Islet precursor cell (in vitro differentiated cells): ENCODE measurements at regions not wholly inside any gene's neighbourhood (a gene's known extent, or its start where the extent isn't known, plus 50 kb on each side); places are given as distances from the start of the nearest gene placed in this dataset.
"Not testable (repeated sequence)": the region's sequence is repeated elsewhere in the genome, so short reads cannot be mapped to it uniquely, and the experiment has no call there.

Experiments
- DNase-seq: peaks from one replicate; pipeline ENCODE4 v3.0.0-alpha.2; 2018

DNA sequence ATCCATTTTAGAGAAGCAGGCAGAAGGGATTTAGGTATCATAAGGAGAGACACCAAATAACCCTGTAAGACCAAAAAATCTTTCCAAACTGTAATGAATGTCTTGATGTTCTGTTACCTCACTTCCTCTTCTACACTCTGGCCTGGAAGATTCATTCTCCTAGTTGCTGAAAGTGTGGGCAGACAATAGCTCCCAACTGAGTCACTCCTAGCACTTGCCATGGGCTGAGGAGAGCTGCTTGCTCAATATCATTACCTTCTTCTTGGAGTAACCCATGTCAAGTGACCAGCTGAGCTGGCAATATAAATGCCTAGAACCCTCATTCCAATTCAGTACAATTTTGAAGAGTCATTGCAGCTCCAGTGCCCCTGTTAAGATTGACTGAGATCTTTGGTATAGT lies 1985.5 kb upstream of the CDH6 start:
- peak; percentile 53 for DNase-seq

DNA sequence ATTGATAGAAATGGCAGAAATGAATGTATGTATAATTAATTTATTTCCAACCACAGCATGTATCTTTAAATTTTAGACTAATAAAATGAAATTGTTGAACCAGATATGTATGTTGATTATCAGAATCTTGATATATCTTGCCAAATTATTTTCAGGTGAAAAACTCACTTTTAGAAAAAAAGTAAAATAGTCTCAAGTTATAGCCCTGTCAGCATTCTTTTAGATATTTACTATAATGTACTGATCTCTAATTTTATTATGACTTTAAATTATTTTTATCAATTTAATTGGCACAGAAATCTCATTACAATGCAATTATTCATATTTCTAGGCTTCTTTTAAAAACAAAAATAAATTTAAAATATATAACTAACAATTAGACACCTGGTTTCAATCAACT lies 1990.4 kb upstream of the CDH6 start:
- no peak for DNase-seq

DNA sequence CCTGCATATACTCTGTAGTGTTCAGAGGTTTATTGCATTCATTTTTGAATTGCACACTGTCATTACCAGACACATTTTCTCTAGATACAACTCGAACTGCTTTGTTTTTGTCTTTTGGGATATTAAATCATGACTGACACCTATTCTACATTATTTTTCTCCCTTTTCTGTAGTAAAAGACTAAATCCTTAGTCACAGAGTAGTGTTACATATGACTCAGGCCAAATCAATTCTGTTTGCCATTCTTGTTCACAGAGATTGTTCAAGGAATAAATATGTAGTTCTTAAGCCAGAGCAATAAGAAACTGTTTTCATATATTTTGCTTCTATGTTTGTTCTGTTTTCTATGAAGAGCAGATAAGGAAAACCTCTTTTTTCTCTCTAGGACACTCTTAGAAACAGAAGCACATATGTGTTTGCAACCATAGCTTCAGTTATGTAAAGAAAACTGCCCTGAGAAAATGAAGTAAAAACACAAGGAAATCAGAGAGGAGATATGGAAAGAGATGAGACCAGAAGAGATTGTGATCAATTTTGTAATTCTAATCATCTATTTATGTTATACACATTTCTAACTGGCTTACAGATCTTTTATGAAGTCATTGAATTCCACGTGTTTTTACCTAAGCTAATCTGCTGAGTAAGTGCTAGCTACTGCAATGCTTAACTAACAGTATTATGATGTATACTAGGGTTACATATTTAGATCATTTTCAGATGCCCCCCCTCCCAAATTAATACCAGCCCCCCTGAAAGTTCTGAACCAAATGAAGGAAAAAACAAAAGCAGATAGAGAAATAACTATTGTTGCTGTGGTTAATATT lies 1995.6 kb upstream of the CDH6 start:
- no peak for DNase-seq

DNA sequence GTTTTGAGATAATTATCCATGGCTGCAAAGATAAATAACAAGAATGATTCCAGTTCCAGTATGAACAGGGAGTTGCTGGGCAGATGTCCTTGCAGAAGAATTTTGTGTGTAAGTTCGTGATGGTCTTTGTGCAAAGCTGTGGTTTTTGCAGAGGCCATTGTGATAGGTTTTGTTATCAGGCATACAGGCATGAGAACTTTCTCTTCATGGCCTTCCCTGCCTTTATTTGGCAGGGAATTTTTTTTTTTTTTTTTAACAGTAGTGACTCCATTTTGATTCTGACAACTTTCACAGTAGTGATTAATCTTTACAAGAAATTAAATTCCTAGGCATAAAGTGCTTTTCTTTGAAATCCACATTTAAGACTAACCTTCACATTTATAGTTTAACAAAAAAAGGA lies 1999.5 kb upstream of the CDH6 start:
- no peak for DNase-seq

DNA sequence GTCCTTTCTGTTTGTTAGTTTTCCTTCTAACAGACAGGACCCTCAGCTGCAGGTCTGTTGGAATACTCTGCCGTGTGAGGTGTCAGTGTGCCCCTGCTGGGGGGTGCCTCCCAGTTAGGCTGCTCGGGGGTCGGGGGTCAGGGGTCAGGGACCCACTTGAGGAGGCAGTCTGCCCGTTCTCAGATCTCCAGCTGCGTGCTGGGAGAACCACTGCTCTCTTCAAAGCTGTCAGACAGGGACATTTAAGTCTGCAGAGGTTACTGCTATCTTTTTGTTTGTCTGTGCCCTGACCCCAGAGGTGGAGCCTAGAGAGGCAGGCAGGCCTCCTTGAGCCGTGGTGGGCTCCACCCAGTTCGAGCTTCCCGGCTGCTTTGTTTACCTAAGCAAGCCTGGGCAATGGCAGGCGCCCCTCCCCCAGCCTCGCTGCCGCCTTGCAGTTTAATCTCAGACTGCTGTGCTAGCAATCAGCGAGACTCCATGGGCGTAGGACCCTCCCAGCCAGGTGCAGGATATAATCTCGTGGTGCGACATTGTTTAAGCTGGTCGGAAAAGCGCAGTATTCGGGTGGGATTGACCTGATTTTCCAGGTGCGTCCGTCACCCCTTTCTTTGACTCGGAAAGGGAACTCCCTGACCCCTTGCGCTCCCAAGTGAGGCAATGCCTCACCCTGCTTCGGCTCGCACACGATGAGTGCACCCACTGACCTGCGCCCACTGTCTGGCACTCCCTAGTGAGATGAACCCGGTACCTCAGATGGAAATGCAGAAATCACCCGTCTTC lies 2002.0 kb upstream of the CDH6 start:
- DNase-seq = not testable (repeated sequence)

DNA sequence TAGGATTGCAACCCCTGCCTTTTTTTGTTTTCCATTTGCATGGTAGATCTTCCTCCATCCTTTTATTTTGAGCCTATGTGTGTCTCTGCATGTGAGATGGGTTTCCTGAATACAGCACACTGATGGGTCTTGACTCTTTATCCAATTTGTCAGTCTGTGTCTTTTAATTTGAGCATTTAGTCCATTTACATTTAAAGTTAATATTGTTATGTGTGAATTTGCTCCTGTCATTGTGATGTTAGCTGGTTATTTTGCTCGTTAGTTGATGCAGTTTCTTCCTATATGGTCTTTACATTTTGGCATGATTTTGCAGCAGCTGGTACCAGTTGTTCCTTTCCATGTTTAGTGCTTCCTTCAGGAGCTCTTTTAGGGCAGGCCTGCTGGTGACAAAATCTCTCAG lies 2003.1 kb upstream of the CDH6 start:
- DNase-seq = not testable (repeated sequence)

DNA sequence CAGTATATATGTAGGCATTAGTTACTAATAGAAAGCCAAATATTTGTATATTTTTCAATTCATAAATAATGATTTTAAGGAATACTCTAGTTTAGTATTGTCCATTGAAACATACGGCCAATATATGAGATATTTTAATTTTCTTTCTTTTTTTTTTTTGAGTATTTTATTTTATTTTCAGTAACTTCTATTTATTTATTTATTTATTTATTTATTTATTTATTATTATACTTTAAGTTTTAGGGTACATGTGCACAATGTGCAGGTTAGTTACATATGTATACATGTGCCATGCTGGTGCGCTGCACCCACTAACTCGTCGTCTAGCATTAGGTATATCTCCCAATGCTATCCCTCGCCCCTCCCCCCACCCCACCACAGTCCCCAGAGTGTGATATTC lies 2007.1 kb upstream of the CDH6 start:
- DNase-seq = not testable (repeated sequence)

DNA sequence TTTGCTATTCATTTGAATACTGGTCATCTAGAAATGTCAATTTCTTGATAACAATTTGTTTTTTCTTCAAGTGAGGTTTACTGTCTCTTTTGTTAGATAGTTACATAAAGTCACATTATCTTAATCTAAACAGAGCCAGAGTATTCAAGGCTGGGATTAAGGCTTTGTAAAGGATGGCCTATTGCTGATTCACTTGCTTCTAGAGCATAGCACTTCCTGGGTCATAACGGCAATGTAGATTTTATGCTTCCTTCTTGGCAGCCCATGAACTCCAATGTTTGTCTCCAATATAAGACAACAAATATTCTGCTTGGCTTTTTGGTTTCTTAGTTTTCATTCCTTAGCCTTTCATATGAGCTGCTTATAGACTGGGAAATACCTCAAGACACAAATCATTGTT lies 2007.9 kb upstream of the CDH6 start:
- no peak for DNase-seq

DNA sequence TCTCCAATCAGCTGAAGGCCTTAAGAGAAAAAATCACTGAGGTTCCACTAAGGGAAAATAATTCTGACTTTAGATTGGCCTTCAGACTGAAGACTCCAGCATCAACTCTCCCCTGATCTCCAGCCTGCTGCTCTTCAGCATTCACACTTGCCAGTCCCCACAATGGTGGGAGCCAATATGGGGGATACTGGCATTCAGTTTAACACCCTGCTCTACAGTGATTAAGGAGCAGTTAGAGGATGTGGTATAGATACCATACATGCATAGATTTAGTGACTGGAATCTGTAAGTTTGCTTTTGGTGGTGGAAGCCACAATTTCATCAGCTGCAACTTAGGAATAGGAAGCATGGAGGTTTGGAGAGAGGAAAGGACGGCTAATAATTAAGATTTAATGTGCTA lies 2017.7 kb upstream of the CDH6 start:
- DNase-seq = no peak

DNA sequence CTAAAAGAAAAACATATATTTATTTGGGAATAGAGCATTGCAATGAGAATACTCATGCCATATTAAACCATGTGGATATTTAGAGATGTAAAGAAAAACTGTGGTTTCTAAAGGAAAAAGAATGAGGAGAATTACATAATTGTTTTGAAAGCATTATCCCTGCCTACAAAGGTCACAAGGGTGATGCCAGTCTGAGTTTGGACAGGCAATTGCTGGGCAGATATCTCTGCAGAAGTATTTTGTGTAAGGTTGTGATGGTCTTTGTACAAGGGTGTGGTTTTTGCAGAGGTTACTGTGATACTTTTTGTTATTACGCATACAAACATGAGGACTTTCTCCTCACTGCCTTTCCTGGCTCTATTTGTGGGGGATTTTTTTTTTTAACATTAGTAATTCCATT lies 2022.9 kb upstream of the CDH6 start:
- DNase-seq = no peak

DNA sequence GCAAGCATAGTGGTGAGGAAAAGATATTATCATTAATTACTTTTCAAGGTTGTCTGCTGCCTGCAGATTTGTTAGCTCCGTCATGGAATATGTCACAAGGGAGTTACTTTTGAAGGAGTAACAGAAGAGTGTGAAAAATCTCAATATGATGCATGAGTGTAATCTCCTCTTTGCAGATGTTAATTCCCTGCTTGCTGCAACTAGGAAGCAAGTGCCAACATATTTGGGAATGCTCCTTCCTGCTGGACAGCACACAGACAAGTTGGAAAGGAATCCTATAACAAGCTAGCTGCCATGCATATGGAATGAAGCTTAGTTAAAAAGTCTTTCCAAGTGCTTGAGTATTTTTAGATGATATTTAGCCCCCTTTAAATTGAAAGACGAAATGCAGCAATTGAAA lies 2023.6 kb upstream of the CDH6 start:
- no peak for DNase-seq

DNA sequence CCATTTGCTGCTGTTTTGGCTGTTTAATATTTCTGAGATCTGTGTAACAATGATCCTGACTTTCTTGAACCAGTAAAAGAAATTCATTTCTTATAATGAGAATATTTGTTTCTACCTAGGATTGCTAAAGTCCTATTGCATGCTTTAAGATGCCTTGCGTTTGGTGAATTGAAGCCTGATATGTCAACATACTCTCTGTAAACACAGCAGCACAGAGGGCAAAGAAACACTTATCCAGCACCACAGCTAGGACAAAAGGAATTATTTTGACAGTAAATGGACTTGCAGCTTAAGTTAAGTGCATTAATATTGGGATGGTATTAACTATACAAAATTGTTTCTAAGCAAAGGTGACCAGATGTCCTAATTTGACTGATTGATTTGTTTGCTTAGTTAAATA lies 2031.2 kb upstream of the CDH6 start:
- DNase-seq = no peak

DNA sequence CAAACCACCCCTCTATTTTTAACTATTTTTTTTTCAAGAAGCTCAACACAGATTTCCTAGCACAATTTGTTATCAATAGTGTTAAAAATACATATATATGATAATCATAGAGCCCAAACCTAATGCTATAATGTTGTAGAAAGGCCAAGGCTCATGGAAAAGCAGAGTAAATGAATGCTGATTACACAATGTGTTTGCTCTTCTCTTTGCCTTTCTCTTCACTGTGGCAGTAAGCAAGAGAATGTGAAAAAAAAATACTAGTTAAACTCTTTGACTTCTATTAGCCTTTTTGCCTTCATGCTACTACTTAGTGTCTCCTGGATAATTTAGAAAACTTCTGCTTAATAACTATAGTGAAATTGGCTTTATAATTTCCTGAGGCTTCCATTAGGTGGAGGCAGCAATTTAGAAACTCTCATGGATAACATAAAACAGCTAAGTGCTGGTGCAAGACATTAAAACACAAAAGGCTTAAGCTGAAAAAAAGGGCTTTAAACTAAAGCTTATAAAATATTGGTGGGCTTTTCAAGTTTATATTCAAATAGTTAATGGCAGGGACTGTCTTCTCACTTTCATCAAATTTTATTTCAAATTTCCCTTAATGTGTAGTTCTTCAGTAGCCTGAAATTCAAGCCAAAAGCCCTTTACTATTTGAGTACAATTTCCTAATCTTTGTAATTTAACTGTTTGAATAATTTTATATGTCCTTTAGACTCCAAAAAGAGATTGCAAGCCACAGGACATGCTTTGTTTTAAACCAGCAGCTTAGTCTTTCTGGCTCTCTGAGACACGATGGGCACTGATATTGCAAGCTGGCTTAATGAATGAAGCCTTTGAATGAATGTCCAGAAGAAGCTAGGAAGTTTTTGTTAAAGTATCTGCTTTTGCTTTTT lies 2031.8 kb upstream of the CDH6 start:
- DNase-seq = no peak

DNA sequence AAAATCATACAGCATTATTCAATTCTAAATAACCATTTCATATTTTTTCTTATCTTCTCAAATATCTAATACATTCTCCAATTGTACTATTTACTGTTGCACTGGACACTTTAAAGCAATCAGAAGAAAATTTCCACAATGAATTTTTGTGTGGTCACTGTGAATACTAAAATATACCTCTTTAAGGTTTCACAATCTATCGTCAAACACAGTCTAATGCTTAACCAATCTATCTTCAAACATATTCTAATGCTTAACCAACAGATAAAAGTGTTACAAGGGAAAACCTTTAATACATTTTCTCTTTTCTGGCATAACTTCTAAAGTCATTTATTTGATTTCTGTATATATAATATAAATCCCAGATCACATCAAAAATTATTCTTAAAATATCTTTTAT lies 2035.5 kb upstream of the CDH6 start:
- no peak for DNase-seq

DNA sequence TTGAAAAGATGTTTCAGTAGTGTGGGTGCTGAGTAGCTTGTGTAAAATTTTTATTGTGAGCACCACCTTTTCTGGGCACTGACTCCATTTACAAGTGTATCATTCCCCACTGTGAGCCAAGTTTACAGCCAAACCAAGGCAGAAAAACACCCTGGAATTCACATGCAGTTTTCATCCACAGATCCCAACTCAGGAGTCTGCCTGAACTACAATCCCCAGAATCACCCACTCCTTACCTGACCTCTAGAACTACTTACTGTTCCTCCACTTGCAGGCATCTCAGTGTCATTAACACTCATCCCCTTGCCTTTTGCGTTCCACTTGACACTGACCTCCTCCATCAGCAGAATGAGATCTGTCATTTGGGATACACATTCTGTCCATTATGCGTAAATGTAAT lies 2042.6 kb upstream of the CDH6 start:
- DNase-seq = no peak

DNA sequence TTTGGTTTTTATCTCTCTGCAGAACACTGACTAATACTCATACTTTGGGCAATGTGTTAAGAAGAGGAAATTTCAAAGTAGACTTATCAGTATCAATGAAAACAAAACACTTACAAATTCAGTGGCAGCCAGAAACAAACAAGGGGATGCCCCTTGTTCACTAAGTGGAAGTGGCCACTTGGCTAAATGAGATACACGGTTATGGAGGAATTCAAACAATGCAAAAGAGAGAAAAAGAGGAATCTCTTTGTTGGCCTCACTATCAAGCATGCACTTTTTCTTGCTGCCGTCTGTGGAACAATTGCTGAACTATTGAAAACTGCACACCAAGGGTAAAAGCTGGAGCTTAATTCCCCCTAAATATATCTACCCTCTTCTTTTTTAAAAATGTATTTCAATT lies 2044.9 kb upstream of the CDH6 start:
- no peak for DNase-seq

DNA sequence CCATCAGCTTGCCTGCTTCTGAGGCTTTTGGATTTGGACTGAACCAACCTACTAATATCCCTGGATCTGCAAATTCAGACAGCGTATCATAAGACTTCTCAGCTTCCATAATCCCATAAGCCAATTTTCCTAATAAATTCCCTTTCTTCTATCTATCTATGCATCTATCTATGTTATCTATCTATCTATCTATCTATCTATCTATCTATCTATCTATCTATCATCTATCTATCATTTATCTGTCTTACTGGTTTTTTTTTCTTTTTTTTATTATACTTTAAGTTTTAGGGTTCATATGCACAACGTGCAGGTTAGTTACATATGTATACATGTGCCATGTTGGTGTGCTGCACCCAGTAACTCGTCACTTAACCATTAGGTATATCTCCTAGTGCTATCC lies 2045.4 kb upstream of the CDH6 start:
- no peak for DNase-seq

DNA sequence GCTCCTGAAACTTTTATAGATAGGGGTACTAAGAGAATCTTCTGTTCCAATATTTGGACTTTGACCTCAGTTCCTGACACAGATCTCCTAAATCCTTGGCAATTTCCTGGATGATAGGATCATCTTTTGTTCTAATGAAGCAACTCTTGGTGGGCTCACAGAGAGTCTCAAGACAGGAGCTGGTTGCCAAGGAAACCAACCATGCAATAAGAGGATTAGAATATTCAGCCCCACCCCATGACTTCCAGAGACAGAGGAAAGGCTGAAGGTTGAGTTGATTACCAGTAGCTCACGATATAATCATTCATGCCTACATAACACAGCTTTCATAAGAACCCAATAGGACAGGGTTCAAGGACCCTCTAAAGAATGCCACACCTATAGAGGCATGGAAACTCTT lies 2050.2 kb upstream of the CDH6 start:
- DNase-seq = no peak

DNA sequence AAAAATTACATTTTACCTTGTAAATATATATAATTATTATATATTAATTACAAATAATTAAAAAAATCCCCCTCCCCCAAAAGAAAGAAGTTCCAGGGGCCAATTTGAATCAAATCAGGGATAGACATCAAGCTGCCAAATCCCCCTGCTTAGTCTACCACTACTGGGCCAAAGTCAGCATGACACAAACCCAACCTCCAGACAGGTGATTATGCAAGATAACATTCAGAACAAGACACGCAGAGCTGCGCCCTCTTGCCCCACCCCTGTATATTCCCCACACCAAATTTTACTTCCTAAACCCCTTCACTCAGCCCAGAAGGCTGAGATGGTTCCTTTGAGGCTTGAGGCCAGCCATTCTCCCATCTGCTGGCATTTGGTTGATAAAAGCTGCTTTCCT lies 2059.1 kb upstream of the CDH6 start:
- DNase-seq = no peak

DNA sequence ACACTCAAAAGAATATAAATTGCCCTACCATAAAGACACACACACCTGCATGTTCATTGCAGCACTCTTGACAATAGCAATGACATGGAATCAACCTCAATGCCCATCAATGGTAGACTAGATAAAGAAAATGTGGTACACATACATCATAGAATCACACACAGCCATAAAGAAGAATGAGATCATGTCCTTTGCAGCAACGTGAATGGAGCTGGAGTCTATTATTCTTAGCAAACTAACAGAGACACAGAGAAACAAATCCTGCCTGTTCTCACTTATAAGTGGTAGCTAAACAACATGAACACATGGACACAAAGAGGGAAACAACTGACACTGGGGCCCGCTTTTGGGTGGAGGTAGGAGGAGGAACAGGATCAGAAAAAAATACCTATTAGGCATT lies 2062.2 kb upstream of the CDH6 start:
- DNase-seq = no peak

DNA sequence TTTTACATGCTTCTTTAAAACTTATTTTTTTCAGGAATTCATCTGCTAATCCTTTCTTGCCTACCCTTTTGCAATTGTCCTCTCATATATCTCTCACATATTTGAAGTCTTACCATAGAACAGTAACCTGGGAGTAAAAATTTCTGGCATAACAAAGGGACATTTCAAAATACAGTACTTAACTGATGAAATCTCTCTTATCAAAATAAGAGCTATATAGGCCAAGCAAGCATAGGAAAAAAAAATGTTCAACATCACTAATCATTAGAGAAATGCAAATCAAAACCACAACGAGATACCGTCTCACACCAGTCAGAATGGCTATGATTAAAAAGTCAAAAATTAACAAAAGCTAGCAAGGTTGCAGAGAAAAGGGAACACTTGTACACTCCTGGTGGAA lies 2062.7 kb upstream of the CDH6 start:
- DNase-seq = no peak

DNA sequence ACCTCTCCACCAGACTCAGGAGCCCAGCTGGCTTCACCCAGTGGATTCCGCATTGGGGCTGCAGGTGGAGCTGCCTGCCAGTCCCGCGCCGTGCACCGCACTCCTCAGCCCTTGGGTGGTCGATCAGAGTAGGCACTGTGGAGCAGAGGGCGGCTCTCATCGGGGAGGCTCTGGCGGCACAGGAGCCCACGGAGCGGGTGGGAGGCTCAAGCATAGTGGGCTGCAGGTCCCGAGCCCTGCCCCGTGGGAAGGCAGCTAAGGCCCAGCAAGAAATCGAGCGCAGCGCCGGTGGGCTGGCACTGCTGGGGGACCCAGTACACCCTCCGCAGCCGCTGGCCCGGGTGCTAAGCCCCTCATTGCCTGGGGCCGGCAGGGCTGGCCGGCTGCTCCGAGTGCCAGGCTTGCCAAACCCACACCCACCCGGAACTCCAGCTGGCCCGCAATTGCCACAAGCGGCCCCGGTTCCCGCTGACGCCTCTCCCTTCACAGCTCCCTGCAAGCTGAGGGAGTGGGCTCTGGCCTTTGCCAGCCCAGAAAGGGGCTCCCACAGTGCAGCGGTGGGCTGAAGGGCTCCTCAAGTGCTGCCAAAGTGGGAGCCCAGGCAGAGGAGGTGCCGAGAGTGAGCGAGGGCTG lies 2065.8 kb upstream of the CDH6 start:
- DNase-seq = not testable (repeated sequence)

DNA sequence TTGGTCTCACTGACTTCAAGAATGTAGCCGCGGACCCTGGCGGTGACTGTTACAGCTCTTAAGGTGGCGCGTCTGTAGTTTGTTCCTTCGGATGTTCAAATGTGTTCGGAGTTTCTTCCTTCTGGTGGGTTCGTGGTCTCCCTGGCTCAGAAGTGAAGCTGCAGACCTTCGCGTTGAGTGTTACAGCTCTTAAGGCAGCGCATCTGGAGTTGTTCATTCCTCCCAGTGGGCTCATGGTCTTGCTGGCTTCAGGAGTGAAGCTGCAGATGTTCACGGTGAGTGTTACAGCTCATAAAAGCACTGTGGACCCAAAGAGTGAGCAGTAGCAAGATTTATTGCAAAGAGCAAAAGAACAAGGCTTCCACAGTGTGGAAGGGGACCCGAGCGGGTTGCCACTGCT lies 2067.0 kb upstream of the CDH6 start:
- not testable (repeated sequence) for DNase-seq
